ENCODE measurements at regions not wholly inside any gene's neighbourhood (a gene's known extent, or its start where the extent isn't known, plus 50 kb on each side); places are given as distances from the start of the nearest gene placed in this dataset.

GRCh38 chr13:24614306-24615080 is 65.7 kb upstream of the ATP12A start:
- no peak for DNase-seq (ENCODE audit: low read depth)

GRCh38 chr13:24615114-24615513 is 65.1 kb upstream of the ATP12A start:
- no peak overlapping the region for H3K4me3 ChIP-seq (ENCODE audit: low read depth, low read length)
- no peak for TF ChIP-seq CTCF (IDR thresholded peaks at IDR 0.05; ENCODE audit: insufficient read depth, low read depth, low read length, missing control alignments)
- DNase-seq (ENCODE audit: low read depth): no peak

More at GRCh38 chr13:24614306-24615080, 65.7 kb upstream of the ATP12A start:
- TF ChIP-seq CTCF (IDR thresholded peaks at IDR 0.05; ENCODE audit: insufficient read depth, low read depth, low read length, missing control alignments): no peak
- H3K4me3 ChIP-seq (ENCODE audit: low read depth, low read length): no peak overlapping the region

DNA sequence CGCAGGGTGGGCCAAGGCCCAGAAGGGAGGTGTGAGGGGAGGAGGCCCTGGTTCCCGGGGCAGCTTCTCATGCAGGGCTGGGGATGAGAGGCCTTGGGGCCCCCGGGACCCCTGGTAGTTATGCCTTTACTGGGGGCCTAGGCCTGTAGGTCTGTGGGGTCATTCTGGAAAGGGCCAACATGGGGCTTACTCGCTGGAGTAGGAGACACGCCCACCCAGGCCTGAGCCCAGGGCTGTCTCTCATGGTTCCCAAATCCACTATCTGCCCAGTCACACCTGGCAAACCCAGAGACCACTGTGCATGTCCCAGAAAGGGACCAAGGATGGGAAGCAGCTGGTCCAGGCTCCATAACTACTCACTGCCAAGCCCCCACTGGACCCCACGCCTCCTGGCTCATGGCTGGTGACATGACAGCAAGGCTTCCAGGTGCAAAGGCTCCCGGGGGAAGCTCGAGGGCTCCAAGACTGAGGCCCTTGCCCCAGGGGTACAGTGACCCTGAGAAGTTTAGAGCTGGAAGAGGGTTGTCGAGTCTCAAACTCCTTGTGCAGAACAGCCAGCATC is 64.2 kb upstream of the ATP12A start:
- no peak for DNase-seq (ENCODE audit: low read depth)
- no peak for TF ChIP-seq CTCF (IDR thresholded peaks at IDR 0.05; ENCODE audit: insufficient read depth, low read depth, low read length, missing control alignments)
- H3K4me3 ChIP-seq (ENCODE audit: low read depth, low read length): no peak overlapping the region

- no peak for TF ChIP-seq CTCF (IDR thresholded peaks at IDR 0.05; ENCODE audit: insufficient read depth, low read depth, low read length, missing control alignments)
- DNase-seq (ENCODE audit: low read depth): no peak
- H3K4me3 ChIP-seq (ENCODE audit: low read depth, low read length): no peak overlapping the region
Observed at GRCh38 chr13:24616514-24616913, 63.7 kb upstream of the ATP12A start.

GRCh38 chr13:24617256-24618010 is 62.8 kb upstream of the ATP12A start:
- no peak overlapping the region for H3K4me3 ChIP-seq (ENCODE audit: low read depth, low read length)
- DNase-seq (ENCODE audit: low read depth): no peak
- TF ChIP-seq CTCF (IDR thresholded peaks at IDR 0.05; ENCODE audit: insufficient read depth, low read depth, low read length, missing control alignments): no peak

DNA sequence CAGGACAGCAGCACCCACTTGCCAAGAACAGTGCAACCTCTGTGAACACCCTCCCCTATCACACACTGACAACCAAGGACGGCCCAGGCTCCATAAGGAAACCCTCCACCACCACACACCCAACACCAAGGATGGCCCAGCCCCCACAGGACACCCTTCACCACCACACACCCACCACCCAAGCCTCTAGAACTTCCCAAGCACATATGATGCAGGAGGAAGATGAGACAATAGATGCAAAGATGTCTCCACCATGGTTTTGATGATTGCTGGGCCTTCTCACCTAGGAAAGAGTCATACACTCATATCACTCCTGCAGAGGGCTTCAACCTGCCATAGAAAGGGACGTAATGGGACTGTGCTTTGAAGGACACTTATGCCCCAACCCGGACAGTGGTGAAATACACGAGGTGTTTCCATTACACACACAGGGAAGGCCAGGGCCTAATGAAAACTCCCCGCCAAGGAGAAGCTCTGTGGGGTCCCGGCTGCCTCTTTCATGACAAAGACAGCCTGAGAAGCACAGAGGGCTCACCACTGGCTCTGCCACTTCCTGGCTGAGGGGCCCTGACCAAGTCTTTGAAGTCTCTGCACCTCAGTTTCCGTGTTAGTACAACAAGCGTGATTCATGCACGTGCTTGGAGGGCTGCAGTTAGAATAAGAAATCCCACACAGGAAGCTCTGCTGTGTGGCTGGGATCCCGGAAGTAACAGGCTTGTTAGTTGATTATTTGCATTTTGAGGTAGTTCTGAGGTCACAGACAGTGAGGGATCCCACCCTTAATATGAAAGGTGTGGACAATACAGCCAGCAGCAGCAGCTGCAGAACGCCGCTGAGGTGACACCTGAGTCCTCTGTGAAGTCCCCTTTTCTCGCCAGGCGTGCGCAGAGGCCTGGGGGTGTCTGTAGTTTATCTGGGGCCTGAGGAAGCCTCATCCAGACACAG is 61.9 kb upstream of the ATP12A start:
- no peak overlapping the region for H3K4me3 ChIP-seq (ENCODE audit: low read depth, low read length)
- no peak for TF ChIP-seq CTCF (IDR thresholded peaks at IDR 0.05; ENCODE audit: insufficient read depth, low read depth, low read length, missing control alignments)
- DNase-seq (ENCODE audit: low read depth): peak; percentile 94

Data from GM12865 (cell line).